HG03378 (cell line): ENCODE measurements at regions not wholly inside any gene's neighbourhood (a gene's known extent, or its start where the extent isn't known, plus 50 kb on each side); places are given as distances from the start of the nearest gene placed in this dataset.
"Not testable (repeated sequence)": the region's sequence is repeated elsewhere in the genome, so short reads cannot be mapped to it uniquely, and the experiment has no call there.

Experiments
- ATAC-seq: cut with Tn5 transposase; IDR thresholded peaks from one replicate; pipeline ENCODE4 v1.9.1; 2021; ENCODE audit warnings: mild to moderate bottlenecking, moderate library complexity; ENCODE audit not compliant: unreplicated experiment

GRCh38 chr10:123269675-123270074, 115.5 kb downstream of the BUB3 start:
- no peak for ATAC-seq

GRCh38 chr10:123270221-123270620, 116.0 kb downstream of the BUB3 start:
- ATAC-seq = no peak

DNA sequence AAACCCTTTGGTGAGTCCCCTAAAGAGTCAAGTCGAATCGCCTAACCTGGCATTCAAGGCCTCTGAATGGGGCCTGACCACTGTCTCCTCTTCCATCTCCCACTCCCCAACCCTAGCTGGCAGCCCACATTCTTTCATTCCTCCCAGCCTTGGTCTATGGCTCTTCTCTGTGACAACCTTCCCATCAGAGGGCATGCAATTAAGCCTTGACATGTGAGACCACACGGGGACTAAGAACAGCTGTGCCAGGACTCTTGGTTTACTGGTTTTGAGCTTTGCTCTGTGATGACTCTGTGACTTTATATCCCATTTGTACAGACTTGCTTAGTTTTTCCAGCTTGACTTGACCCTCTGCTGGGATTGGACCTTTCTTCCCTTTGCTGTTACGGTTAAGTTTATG, 116.6 kb downstream of the BUB3 start:
- ATAC-seq = no peak

DNA sequence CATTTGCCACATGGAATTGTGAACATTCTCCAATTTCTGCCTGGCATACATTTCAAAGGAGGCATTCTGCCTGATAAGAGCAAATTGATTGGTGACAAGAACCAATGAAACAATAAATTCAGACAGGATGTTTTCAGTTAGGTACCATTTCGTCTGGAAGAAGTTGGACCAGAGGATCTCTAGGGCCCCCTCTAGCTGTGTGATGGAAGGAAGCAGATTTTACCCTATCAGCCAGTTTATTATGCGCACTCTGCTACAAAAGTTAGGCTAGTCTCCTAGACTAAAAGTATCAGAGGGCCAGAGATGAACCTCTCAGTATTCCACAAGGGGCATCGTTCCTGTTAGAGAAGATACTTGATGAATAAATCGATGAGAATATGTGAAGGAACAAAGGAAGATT, 118.0 kb downstream of the BUB3 start:
- no peak for ATAC-seq

- ATAC-seq = no peak
Measured at GRCh38 chr10:123274306-123275135, 120.3 kb downstream of the BUB3 start.

DNA sequence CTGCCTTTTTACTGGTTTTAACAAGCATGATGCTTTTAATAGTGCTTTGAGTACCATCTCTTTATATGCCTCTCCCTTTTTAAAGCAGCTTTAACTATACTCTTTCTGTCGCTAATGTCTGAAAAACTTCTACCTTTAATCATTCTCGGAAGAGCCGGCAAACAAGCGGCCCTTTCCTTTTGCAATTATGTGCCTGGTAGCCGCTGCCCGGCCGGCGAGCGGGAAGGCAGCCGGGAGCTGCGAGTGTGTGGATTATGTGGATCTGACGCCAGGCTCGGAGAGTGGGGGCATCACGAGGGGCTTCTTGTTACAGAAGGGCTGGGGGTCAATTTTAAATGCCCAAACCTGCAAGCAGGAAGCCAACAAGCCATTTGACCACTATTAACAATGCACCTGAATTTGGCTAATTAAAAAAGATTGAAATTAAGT, 120.9 kb downstream of the BUB3 start:
- ATAC-seq = no peak

DNA sequence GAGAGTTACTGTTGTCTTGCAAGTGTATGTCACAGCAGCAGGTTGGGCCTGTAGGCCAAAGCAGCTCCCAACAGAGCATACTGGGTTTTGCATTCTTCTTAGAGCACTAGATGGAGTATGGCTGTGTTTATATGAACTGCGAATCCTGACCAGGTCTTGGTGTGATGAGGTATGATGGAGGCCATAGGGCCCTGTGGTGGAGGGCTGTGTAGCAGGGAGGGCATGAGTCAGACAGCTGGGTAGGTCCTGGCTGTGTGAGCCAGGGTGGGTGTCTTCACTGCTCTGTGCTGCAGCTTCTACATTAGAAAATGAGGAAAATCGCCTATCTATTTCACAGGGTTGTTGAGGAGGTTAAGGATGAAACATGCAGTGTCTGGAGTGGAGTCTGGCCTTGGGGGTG, 124.2 kb downstream of the BUB3 start:
- no peak for ATAC-seq

- ATAC-seq = not testable (repeated sequence)
Measured at GRCh38 chr10:123283371-123283770, 129.2 kb downstream of the BUB3 start.

- no peak for ATAC-seq
Measured at GRCh38 chr10:123284022-123284421, 129.8 kb downstream of the BUB3 start.

DNA sequence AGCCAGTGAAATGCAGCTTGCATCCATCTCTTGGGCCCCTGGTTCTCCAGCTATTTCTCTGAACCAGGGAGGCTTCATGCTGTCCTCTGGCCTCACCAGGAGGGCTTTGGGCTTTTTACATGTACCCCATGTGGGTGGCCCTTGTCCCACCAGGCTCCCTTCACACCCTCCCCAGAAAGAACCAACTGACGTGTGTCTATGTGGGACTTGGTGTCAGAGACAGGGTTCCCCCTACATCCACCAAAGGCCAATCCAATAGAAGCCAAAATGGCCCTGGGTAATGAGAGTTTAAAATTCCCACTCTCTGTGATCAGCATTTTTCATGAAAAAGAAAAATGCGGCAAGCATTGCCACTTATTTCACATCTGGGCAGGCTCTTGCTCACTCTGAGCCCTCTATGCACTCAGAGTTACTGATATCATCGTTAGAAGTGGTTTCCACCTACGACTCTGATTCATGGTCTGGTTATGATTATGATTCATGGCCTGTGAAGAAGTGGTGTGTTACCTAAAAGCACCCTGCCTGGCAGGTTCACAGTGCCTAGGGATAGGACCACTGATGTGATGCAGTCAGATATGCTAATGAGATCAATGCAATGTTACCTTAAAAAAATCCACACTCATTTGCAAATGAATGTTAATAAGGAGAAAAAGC, 133.5 kb downstream of the BUB3 start:
- ATAC-seq = no peak

DNA sequence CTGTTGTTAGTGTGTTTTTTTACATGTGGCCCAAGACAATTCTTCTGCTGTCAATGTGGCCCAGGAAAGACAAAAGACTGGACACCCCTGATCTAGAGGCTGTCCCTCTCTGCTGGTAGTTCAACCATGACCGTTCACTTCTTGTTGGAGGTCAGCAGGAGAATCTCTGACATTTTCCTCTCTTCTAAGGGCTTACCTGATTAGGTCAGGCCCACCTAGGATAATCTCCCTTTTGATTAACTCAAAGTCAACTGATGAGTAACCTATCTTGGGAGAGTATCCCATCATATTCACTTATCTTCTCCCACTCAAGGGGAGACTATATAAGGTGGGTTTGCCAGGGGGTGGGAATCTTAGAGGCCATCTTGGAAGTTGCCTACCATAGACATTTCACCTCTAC, 135.2 kb downstream of the BUB3 start:
- no peak for ATAC-seq

- ATAC-seq = no peak
Measured at GRCh38 chr10:123294109-123294508, 139.9 kb downstream of the BUB3 start.

DNA sequence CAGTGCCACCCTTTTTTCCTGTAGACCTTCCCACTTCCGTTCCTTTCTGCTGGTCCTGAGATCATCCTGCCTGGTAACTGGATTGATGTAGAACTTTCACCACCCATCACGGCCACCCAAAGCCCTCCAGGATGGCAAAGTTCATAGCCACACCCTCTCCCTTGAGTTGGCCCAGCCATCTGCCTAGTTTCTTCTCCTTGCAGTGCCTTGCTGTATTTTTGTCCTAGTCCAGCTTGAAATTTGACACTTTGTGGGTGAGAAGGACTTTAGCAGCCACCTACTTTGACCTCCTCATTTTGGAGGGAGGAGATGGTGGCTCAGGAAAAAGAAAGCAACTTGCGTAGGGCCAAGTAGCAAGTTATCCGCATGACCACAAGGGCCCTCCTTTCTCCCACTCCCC, 140.7 kb downstream of the BUB3 start:
- ATAC-seq = no peak

GRCh38 chr10:123295644-123296043, 141.4 kb downstream of the BUB3 start:
- ATAC-seq = no peak

DNA sequence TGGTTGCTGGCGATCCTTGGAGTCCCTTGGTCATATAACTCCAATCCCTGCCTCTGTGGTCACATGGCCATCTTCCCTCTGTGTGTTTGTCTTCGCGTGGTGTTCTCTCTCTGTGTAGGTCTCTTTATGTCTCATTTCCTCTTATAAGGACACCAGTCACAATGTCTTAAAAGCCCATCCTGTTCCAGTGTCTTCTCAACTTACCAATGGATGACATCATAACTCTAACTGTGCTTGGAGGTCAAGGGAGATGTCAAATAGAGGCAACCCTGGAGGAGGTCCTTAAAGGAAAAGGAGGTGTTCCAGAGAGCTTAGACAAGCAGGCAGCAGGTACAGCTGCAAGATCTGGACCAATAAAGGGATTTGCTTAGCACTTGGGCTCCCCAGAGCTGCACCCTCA, 143.0 kb downstream of the BUB3 start:
- ATAC-seq = no peak

GRCh38 chr10:123298583-123298982, 144.4 kb downstream of the BUB3 start:
- ATAC-seq = no peak

GRCh38 chr10:123299598-123299997, 145.4 kb downstream of the BUB3 start:
- no peak for ATAC-seq

GRCh38 chr10:123301077-123301857, 147.1 kb downstream of the BUB3 start:
- ATAC-seq = no peak

DNA sequence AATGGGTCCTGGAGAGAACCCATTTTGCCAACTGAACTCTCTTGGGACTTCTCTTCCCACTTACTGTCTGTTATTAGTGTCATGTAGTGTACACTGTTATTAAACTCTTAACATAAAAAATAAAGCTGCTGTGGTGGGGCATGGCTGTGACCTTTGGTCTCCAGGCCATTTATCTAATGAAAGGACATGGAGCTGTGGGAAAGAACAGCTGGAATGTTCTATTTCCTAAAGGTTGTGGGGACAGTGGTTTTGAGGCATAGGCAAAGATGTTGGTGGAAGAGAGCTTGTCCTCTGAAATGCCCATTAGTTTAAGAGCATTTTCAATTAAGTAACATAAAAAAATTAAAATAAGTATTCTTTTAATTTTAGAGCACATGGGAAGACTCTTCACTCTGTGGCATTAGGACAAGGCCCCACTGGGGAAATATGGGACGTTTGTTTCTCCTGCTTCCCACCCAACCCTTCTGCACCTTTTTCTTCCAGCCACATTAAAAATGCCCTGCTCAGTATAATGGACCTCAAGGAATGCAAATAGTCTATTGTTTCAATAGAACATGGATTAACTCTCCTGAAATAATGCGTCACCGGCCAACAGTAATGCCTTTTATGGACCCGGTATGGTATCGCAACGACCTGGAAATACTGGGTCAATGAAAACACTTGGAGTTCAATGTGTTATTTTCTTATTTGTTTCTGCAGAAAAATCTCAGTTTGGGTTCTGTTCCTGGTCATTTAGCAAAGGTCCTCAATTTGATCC, 149.6 kb downstream of the BUB3 start:
- no peak for ATAC-seq

DNA sequence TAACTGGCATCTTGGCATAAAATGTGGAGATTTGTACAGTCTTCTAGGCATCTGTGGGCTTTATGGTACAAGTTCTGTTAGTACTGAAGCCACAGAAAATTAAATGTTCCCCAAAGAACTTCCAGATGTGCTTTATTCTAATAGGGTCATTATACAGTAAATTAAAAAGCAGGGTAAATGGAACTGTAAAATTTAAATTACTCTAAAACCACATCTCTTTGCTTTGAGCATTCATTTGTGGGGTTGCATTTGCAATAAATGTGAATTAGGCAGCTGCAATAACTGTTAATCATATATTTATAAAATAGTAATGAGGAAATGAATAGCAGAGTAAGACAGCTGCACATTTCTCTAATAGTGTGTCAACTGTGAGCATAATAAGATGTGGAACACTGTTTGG, 151.5 kb downstream of the BUB3 start:
- no peak for ATAC-seq

DNA sequence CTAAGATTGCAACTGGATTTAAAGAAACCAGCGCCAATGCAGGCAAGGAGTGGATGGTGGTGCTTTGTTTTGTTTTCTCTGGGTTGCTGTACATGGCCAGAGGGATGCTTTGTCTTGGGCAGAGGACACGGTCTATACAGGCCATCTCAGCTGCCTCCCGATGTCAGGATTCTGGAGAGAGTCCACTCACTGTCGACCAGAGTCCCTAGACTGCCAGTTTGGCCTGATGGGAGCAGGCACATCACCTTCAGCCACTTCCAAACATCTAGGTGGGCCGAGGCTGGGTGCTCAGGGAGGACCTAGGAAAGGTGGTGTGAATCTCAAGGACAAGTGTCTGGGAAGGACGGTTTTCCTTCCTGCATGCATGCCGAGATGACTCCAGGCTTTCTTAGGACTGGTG, 152.1 kb downstream of the BUB3 start:
- no peak for ATAC-seq
